OCI-LY7 (cell line): ENCODE measurements at regions not wholly inside any gene's neighbourhood (a gene's known extent, or its start where the extent isn't known, plus 50 kb on each side); places are given as distances from the start of the nearest gene placed in this dataset.

Experiments used
- EZH2phosphoT487 ChIP-seq: fragments of 200-600 bp; sonication (generic); IDR thresholded peaks from 2 replicates; pipeline ENCODE4 v1.6.1; 2018; ENCODE audit warnings: low read depth, borderline replicate concordance, mild to moderate bottlenecking, mixed run types, antibody characterized with exemption, low read length, moderate library complexity, mixed read lengths
- TF ChIP-seq, protein P1 (sequence below): fragments of 200-600 bp; sonication (generic); conservative IDR thresholded peaks from 2 replicates; pipeline ENCODE4 v1.5.1; 2014; ENCODE audit warnings: mild to moderate bottlenecking, antibody characterized with exemption, low read length, moderate library complexity, mixed read lengths

DNA sequence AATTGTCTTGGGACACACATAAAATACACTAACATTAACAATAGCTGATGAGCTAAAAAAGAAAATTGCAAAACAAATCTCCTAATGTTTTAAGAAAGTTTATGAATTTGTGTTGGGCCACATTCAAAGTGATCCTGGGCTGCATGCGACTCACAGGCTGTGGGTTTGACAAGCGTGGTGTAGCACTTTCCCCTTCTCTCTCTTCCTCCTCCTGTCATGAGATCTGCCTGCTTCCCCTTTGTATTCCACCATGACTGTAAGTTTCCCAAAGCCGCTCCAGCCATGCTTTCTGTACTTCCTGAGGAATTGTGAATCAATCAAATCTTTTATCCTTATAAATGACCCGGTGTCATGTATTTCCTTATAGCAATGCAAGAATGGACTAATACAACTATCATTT is 178.0 kb downstream of the TLR4 start:
- TF ChIP-seq EZH2phosphoT487 = no peak
- TF ChIP-seq, protein P1, sequence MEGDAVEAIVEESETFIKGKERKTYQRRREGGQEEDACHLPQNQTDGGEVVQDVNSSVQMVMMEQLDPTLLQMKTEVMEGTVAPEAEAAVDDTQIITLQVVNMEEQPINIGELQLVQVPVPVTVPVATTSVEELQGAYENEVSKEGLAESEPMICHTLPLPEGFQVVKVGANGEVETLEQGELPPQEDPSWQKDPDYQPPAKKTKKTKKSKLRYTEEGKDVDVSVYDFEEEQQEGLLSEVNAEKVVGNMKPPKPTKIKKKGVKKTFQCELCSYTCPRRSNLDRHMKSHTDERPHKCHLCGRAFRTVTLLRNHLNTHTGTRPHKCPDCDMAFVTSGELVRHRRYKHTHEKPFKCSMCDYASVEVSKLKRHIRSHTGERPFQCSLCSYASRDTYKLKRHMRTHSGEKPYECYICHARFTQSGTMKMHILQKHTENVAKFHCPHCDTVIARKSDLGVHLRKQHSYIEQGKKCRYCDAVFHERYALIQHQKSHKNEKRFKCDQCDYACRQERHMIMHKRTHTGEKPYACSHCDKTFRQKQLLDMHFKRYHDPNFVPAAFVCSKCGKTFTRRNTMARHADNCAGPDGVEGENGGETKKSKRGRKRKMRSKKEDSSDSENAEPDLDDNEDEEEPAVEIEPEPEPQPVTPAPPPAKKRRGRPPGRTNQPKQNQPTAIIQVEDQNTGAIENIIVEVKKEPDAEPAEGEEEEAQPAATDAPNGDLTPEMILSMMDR = no peak
